SKM-1 (cell line): ENCODE measurements at regions not wholly inside any gene's neighbourhood (a gene's known extent, or its start where the extent isn't known, plus 50 kb on each side); places are given as distances from the start of the nearest gene placed in this dataset.
"Not testable (repeated sequence)": the region's sequence is repeated elsewhere in the genome, so short reads cannot be mapped to it uniquely, and the experiment has no call there.

Source experiments
- DNase-seq: peaks from one replicate; lab custom pipeline; 2025; ENCODE audit not compliant: unreplicated experiment; lab: John Stamatoyannopoulos, UW

DNA sequence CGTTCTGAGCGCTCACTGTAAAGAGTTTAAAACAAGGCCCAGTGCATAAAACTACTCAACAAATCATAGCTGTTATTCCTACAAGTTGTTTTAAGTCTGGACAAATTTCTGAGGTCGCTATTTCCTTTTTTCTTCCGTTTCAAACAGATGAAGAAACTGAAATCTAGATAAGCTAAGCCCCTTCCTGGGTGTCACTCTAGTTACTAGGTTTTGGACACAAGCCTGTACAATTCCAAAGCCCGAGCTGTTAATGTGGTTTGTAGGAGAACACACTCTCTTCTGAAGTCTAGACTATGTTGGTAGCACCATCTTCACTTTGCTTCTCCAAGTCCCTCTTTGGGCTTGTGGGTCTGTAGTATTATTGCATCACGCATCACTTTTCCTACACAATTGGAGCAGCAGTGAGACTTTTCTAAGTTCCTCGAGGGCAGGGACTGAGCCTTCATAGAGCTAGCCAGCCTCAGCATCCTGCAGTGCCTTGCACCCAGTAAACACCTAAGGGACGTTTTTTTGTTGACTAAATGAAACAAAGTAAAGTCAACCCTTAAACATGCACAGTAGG, 142.6 kb upstream of the PROK2 start:
- no peak for DNase-seq

DNA sequence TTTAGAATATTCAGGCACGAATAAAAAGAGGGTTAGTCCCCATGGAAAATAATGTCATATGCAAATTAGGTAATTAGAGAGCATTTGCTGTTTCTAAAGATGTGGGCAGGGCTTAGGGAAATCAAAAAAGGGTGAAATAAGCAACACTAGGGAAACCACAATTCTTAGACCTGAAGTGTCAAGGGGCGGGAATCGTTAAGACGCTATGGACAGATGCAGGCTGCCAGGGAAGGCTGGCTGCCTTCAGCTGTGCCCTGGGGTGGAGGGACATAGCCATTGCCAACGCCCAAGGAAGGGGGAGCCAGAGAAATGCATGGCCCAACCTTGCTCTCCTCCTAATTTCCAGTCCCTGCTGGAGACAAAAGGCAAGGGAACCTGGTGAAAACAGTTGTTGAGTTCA, 141.7 kb upstream of the PROK2 start:
- DNase-seq = no peak

DNA sequence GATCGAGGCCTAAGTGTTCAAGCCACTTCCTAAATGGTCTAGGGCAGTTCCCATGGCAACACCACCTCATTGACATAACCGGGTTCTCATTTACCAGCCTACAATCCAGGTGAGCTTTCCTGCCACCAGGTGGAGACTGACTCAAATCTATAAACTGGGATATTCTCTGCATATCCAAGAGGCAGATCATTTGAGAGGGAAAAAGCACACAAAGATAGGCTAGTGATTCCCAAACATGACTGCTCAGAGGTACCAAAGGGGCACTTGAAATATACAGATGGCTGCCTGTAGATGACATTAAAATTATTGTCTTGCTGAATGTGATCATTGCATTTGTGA, 141.3 kb upstream of the PROK2 start:
- no peak for DNase-seq

DNA sequence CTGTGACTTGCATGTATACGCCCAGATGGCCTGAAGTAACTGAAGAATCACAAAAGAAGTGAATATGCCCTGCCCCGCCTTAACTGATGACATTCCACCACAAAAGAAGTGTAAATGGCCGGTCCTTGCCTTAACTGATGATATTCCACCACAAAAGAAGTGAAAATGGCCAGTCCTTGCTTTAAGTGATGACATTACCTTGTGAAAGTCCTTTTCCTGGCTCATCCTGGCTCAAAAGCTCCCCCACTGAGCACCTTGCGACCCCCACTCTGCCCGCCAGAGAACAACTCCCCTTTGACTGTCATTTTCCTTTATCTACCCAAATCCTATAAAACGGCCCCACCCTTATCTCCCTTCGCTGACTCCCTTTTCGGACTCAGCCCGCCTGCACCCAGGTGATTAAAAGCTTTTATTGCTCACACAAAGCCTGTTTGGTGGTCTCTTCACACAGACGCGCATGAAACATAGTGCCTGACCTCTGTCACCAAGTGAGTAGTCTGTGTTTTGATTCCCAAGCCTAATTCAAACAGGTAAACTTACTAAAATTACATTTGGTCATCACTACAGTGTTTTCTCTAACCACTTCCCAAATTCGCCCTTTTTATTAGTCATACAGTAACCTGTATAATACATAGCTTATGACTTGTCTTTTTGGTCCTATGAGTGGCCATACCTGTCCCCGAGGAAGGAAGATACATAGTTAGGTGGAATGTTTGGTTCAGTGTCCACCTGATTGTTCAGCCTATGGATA, 140.7 kb upstream of the PROK2 start:
- not testable (repeated sequence) for DNase-seq

DNA sequence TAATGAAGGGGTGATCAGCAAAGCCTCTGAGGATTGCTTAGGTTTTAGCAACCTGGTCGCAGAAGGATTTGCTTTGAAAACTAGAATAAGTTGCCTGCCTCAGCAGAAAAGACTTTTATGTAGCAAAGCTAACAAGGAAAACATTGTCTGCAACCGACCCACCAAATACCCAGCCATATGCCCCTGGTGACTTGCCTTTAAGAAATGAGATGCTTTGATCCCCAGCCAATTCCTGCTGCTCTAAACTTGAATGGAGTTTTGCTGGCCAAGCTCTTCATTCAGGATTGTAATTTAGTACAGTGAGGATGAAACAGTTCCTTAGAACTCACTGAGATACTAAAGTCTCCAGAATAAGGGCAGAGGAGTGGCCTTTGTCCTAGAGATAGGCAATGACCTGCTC, 139.8 kb upstream of the PROK2 start:
- no peak for DNase-seq

DNA sequence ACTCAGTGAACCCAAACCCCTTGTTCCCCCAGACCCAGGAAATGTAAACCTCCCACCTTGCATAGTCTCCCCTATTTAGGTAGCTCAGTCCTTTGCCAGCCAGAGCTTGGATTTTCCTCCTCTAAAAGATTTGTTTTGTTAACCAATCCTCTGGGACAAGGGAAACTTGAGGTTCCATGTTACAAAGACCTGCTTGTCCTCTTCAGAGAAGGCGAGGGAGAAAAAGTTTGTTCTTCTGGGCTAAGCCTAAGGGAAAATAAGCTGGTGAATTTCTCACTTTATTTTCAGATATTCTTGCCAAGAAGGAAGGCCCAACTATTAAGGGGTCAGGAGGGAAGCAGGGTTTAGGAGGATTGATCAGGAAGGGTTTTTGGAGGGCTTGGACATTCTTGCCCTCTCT, 136.1 kb upstream of the PROK2 start:
- no peak for DNase-seq

DNA sequence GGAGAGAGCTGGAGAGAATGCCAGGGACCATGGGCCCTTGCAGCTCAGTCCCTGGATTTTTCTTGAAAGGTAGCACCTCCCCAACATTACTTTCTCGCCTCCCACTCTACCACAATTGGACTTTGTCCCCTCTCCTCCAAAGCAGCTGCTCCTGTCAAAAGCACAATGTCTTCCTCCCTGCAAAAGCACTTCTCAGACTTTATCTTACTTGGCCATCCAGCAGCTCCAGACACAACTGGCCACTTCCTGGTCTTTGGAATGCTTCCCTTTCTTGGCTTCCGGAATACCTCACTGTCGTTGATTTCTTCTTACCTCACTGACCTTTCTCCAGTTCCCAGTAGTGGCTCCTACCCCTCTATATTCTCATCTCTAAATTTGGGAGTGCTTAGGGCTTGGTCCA, 134.6 kb upstream of the PROK2 start:
- no peak for DNase-seq

DNA sequence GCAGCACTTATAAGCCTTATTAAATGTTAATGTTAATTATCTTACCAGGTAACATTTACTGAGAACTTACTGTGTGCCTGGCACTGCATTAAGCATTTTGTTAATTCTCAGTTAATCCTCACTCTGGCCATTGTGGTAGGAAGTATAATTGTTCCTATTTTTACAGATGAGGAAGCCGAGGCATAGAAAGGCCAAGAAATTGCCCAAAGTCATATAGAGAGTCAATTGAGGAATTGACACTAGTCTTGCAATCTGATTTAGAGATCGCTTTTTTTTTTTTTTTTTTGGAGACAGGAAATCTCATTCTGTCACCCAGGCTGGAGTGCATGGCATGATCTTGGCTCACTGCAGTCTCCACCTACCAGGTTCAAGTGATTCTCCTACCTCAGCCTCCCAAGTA, 132.6 kb upstream of the PROK2 start:
- DNase-seq = no peak

DNA sequence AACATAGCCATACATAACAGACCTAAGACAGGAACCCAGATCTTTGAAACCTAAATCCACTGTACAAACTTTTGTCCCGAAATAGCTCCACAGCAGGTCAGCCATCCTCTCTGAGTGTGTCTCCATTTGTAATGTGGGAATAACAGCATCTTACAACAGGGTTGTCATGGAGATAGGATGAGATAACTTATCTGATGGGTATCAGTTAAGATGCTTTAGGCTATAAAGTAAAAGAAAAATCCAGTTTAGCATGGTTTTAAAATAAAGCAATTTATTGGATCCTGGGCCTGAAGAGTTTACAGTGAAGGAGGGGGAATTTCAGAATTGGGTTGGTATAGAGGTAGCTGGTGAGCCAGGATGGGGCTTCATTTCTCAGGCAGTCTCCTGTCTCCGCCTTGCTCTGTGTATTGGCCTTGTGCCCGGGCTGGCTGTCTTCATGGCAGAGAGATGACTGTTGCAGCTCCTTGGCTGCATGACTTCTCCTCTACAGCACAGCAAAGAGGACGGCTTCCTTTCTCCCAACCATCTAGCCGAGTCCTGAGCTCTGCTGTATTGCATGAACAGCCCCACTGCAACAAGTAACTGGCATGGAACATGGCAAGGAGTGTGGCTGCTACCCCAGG, 131.9 kb upstream of the PROK2 start:
- no peak for DNase-seq

DNA sequence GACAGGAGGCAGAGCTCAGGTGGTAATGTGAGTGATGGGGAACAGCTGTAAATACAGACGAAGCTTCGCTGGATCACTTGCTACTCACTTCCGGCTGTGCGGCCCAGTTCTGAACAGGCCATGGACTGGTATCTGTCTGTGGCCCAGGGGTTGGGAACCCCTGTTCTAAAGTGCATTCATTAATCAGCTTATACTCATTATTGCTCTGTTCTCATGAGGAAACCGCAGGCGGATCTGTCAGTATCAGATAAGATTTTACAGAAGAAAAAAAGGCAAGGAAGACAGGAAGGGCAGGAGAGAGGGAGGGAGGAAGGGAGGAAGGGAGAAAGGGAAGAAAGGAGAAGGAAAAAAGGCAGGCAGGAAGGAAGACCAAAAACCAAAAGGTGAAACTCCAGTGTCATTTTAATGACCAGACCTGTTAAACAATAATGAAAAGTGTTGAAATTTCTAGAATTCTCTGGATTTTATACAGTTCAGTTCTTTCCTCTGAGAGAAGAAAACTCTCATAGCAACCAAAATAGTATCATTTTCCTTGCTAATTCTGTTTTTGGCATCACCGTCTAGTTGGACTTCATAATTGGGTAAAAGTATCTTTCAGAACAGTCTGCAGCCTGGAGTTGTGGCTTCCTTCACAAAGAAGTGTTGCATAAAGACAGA, 128.0 kb upstream of the PROK2 start:
- DNase-seq = no peak

DNA sequence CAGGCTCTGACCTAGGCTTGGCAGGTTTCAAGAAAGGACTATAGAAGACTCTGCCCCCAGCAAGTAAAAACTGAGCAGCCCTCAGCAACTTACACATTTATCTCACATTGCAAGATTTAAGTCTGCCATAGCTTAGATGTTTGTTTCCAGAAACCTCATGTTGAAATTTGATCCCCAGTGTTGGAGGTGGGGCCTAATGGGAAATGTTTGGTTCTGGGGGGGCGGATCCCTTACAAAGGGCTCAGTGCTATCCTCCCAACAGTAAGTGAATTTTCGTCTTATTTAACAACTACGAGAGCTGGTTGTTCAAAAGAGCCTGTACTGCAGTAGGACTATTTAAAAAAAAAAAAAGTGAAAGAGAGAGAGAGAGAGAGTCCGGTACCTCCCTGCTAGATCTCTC, 125.2 kb upstream of the PROK2 start:
- DNase-seq = no peak

DNA sequence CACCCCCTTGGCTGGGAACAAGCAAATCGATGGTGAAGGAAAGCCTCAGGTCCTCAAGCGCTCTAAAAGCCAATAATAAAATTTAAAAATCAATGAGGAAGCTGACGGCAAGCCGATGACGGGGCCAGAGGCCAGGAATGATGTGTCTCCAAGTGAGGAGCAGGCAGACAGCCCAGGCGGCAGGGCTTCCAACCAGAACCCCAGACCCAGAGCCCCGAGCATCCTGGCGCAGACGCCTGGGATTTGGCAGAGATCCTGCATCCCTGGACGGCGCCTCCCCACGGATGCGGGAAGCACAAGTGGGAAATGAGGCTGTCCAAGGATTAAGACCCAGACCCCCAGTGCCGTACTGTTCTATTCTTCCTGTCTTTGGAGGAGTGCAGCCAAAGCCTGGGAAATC, 123.0 kb upstream of the PROK2 start:
- no peak for DNase-seq

DNA sequence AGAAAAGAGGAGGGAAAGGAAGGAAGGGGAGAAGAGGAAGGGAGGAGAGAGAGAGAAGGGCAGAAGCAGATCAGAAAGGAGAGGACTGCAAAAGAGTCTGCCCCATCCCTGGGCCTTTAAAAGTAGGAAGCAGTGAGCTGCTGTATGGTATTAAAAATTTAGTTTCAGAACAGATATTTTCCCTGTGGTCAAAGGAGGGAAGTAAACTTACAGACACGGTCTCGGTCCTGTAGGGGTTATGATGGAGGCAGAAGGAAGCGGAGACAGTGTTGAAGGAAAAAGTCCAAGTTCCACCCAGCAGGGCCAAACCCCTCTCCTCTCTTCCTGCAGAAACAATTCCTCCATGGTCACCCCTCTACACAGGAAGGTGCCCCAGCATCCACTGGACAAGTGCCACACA, 122.0 kb upstream of the PROK2 start:
- DNase-seq = no peak

DNA sequence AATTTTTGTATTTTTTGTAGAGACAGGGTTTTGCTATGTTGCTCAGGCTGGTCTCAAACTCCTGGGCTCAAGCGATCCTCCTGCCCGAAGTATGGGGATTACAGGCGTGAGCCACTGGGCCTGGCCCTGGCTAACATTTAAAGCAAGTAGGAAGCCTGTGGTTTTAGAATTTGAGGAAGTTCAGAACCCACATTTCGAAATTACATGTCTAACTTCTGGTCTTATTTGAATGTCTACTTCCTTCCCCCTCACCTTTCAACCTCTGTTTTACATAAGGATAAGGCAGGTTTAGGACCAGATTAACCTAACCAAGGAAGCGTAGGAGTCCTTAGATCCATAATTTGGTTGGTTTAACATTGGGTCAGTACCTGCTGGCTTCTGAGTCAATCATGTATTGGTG, 120.5 kb upstream of the PROK2 start:
- DNase-seq = peak; percentile 94

DNA sequence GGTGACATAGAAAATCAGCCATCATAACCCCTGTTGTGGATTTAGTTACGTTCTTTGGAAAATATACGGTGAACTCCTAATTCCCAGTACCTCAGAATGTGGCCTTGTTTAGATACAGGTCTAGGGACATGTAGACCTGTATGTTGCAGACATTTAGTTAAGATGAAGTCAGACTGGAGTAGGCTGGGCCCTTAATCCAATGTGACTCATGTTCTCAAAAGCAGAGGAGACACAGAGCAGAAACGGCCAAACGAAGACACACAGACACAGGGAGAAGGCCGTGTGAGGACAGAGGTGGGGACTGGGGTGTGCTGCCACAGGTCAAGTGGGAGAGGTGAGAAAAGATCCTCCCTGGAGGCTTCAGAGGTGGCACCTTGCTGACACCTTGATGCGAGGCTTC, 119.0 kb upstream of the PROK2 start:
- no peak for DNase-seq

DNA sequence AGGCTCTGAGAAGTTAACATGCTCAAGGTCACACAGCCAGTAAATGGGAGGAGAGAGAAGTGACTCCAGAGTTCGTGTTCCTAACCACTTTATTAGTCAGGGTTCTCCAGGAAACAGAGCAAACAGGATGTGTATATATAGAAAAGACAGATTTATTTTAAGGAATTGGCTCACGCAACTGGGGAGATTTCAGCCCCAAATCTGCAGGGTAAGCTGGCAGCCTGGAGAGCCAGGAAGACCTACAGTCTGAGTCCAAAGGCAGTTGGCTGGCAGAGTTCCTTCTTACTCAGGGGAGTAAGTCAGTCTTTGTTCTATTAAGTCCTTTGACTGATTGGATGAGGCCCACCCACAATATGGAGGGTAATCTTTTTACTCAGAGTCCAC, 118.2 kb upstream of the PROK2 start:
- DNase-seq = no peak

DNA sequence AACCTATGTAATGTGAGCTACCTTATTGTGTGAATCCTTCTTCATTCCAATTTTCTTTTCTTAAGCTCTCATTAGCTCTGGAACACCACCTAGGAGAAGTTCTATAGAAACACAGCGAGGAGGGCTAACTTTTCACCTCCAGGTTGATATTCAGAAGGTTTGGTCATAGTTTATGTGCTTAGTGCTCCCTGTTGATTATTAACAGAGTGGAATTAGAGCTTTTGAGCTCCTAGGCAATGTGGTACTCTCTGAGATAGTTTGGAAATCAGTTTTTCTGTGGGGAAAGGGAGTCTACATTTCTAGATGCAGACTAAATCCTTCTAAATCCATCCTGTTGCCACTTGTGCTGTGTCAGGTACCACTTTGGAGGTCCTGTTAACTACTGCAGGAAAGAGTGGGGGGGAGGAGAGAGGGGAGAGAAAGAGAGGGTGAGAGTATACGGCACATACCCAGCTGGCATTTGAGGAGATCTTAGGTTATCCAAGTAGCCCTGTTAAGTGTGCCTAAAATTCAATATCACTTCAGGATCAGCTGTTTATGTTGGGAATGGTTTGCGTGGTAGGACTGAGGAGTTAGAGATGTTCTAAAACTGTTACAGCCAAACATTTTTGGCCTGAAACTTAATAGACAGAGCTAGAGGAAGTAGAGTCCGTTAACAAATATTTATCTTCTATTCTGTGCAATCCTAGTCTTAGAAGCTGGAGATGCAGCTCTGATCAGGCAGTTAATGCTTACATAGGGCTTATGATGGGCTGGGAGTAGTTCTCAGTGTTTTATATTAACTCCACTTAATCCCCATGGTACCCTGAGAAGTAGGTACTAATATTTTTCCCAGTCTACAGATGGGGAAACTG, 117.5 kb upstream of the PROK2 start:
- DNase-seq = no peak

DNA sequence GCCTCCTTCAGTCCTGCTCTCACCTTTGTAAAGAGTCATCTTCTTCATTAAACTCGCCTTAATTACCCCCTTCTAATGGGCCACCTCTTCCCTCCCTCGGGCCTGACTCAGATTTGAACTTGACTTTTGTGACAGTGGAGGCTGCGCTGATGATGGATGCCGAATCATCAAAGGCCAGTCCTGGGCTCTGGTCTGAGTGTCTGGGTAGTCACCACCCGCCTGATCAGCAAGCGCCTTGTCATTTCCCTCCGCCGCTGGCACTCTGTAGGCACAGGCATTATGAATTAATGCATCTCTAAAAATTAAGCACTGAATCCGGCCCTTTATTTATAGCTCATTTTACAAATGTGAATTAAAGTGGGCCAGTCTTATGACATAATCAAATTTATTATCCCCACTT, 116.7 kb upstream of the PROK2 start:
- no peak for DNase-seq

DNA sequence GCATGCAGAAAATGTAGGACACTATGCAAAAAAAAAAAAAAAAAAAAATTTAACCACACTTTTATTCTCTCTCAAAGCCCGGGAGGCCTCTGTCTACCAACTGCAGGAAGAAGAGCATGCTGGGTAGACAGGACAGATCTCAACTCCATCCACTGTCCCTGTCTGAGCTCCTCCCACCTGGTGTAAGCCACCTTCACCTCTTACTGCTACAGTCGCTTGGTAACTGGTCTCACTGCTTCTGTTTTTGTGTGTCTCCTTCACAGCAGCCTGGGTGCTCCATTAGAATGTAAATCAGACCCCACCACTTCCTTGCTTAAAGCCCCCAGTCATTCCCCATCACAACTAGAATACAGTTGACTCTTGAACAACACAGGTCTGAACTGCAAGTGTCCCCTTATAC, 115.1 kb upstream of the PROK2 start:
- DNase-seq = no peak

DNA sequence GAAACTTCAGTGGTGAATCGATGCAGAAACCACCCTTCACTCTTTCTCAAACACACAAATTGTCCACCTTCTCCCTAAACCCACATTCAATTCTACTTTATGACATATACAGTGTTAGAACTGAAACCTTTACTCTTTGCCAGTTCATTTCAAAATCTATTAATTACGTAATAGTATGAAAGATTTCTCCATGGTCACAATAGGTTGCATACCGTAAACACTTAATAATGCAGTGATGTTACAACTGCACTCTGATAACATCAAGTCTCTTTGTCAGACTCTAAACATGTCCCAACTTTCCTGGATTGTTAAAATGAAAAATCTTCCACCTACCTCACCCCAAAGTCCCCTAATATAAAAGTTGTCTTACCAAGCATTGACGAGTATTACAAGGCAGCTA, 111.8 kb upstream of the PROK2 start:
- DNase-seq = no peak

DNA sequence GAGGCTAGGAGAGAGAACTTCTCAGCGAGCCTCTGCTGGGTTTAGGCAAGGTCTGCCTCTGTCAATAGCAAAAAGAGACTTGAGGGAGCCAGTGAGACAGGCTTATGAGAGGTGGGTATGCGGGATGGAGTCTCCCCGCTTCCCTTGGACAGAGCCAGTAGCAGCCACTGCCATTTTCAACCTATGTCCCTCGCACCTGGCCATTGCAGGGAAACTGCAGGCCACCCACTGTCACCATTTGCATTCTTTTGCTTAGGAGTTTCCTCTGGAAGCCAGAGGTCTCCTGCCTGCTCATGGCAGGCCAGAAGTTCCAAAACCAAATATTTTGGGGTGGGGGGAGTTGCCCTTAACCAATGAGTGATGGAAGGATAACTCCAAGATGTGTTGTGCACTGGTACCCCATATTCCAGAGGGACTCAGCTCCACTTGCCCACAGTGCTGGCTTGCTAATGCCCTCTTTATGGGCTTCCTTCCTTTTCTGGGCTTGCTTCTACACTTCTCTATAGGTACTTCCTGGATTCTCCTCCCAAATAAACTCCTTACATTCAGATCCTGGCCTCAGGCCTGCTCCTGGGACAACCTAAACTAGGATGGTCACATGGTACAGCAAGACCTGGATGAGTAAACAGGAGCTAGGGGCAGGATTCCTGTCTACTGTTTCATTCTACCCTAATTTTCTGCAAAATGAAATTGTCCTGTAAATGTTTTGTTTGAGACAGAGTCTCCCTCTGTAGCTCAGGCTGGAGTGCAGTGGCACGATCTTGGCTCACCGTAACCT, 108.9 kb upstream of the PROK2 start:
- DNase-seq = no peak
